Gastroesophageal sphincter (tissue), 3 donors: ENCODE measurements at regions not wholly inside any gene's neighbourhood (a gene's known extent, or its start where the extent isn't known, plus 50 kb on each side); places are given as distances from the start of the nearest gene placed in this dataset.

Experiments used
- POLR2AphosphoS5 ChIP-seq: sonication (generic); formaldehyde crosslinking; IDR thresholded peaks from one replicate; pipeline ENCODE4 v1.6.1; 2017; ENCODE audit warnings: antibody characterized with exemption
- TF ChIP-seq, protein P1 (sequence below), 4 experiments: fragments of 200-600 bp in 2 of 4; fragments of 450-650 bp in 2 of 4; sonication (generic) in 1 of 4; IDR thresholded peaks; one replicate each; pipeline ENCODE4 v1.5.1; 2017 to 2019; ENCODE audit warnings: antibody characterized with exemption in 4 of 4, mild to moderate bottlenecking in 2 of 4, moderate library complexity in 2 of 4

DNA sequence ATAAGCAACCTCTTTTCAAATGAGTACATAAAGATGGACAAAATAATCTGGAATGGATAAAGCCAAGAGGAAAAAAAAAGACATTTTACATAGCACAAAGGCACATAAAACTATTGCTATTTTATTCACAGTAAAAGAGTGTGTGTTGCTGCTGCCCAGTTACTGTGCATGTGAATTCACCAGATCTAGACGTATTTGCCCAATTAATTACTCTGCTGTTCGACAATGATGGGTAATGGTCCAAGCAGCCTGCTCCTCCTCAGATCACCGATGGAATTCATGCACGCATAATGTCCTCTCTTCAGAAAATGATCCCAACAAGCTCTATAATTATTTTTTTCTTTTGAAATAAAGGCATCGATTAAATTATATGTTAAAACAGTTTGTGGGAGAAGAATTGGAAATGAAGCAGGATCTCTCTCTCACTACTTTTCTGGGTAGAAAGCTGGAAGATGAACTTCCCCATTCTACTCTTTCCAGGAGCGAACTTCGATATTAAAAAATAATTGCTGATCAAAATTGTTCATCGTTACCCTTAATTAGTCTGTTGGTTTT is 357.4 kb upstream of the CCNH start:
- TF ChIP-seq, protein P1, sequence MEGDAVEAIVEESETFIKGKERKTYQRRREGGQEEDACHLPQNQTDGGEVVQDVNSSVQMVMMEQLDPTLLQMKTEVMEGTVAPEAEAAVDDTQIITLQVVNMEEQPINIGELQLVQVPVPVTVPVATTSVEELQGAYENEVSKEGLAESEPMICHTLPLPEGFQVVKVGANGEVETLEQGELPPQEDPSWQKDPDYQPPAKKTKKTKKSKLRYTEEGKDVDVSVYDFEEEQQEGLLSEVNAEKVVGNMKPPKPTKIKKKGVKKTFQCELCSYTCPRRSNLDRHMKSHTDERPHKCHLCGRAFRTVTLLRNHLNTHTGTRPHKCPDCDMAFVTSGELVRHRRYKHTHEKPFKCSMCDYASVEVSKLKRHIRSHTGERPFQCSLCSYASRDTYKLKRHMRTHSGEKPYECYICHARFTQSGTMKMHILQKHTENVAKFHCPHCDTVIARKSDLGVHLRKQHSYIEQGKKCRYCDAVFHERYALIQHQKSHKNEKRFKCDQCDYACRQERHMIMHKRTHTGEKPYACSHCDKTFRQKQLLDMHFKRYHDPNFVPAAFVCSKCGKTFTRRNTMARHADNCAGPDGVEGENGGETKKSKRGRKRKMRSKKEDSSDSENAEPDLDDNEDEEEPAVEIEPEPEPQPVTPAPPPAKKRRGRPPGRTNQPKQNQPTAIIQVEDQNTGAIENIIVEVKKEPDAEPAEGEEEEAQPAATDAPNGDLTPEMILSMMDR (IDR thresholded peaks at IDR 0.05), result no peak
- TF ChIP-seq POLR2AphosphoS5, result no peak
